Activated CD4-positive, alpha-beta T cell treated with anti-CD3 and anti-CD28 coated beads, Interleukin-2, Interleukin-4, amounts not matched to agents 100 ng/mL and 50 ng/mL, durations not matched to agents 16 hours and 8 hours (primary cell): ENCODE measurements at regions not wholly inside any gene's neighbourhood (a gene's known extent, or its start where the extent isn't known, plus 50 kb on each side); places are given as distances from the start of the nearest gene placed in this dataset.
A peak's percentile ranks its signal among the peaks of the same experiment; 100 is the strongest.
"Not testable (repeated sequence)": the region's sequence is repeated elsewhere in the genome, so short reads cannot be mapped to it uniquely, and the experiment has no call there.

ENCODE experiments used
- DNase-seq: peaks from one replicate; pipeline ENCODE4 v3.0.0-alpha.2; 2020; ENCODE audit warnings: low spot score

DNA sequence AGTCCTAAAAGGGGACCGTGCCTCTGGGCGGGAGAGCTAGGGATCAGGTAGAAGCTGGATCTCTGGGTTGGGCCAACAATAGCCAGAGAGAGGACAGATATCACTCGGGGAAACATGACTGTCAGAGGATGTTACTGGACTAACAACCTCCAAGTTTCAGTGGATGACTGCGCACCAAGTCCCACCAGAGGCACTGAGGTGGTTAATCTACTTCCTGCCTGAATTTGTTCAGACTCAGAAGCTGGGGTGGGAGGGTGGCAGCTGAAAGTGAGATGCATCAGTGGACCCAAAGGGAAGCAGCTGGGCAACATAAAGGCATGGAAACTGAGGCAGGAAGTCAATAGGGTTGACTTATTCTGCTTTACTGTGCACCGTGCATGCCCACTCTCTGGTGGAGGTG lies 130.1 kb upstream of the SLC44A1 start:
- no peak for DNase-seq

DNA sequence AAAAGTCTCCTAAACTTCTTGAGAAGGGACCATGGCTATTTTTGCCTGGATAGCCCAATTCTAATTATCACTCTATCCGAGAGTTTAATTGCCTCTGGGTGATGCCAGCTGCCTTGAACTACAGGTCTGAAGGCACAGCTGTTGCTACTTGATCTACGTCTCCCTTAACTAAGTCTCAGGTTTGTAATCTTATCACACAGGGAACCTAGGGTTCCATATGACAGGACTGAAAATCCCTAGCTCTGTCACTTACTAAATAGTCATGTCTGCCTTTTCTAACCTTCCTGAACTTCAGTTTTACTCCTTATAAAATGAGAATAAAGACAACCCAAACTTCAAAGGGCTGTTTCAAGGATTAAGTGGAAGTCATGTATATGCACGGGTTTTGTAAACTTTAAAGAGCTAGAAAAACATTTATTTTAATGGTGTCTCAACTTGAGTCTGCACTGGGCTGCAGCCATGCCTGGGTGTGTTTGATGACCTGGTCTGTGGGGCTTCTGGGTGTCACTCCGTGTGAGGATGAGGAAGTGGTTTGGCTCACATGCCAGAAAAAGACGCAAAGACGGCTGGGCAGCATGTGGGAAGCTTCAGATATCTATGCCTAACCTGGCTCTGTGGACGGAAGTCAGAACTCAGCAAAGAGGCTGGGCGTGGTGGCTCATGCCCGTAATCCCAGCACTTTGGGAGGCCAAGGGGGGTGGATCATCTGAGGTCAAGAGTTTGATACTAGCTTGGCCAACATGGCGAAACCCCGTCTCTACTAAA lies 129.3 kb upstream of the SLC44A1 start:
- DNase-seq: peak; percentile 1

DNA sequence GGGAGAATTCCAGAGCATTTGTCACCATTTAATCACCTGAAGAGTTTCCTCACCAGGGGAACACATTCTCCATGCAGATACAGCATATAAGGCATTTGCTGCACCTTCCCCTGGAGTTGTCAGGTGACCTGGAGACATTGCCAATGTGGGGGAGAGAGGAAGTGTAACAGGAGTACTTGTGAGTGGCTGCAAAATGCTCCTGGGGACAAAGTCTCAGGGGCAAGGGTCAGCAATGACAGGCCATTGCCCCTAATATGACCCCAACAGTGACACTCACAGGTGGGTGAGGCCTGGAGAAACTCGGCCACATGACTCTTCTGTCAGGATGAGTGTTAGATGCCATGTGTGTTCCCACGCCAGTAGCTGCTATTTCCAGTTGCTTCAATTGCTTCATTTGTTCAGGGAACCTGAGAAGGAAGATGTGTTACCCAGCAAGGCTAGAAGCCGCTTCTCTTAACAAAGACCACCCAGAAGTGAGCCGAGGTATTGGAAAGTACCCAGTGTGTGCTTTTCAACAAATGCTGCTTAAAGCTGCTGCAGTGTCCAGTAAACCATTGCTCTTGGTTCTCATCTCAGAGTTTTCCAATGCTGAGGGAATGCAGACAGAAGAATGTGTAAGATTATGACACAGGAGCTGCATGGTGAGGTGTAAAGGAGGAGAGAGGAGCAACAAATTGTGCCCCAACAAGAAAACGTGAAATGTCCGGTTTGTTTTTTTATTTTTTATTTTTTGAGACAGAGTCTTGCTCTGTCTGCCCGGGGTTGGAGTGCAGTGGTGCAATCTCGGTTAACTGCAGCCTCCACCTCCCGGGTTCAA lies 128.2 kb upstream of the SLC44A1 start:
- no peak for DNase-seq

DNA sequence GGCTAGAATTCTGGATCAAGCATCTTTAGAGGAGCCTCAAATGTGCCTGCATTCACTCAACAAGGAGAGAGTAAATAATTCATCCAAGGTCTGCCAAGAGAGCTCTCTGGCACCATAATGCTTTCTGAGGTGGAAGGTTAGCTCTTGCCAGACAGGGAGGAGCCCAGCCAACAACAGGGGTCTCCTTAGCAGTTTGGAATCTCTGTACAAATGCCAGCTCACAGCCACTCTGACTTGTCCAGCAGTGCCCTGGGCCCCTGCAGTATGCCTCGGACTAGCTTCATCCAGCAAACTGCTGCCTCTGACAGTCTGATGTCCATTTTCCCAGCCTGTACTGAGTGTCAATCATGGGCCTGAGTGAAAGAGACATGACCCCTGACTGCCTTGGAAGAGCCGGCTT lies 127.2 kb upstream of the SLC44A1 start:
- DNase-seq: no peak

DNA sequence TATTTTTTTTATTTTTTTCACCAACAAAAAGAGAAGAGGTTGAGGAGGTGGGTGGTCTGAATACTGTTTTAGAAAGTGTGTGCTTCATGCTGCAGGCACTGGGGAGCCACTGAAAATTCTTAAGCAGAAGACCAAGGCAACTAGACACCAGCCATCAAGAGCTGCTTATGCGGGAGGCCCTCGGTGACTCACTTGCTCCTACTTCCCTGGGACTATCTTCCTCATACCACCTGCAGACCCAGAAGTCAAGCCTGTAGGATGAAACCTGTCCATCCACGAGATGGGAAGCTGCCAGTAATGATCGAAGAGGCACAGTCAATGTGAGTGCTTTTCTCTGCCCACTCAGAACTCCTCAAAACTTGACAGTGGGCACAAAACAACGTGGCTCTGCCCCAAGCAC lies 125.8 kb upstream of the SLC44A1 start:
- no peak for DNase-seq

DNA sequence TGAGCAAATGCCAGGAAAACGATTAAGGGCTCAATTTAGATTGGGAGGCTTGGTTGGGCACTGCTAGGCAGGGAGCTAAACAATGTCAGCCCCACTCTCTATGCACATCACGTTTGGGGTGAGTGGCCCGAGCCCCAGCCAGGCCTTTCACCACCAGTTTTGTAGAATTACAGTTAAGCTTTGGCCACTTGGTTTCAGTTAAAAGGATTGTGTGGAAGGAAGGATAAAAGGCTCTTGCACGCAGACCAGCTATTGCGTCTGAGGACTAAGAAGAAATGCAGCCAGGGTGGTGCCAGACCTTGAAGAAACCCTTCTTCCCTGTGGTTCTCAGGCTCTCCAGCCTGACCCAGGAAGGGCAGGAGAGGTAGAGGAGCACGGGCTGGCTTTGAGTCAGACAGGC lies 125.3 kb upstream of the SLC44A1 start:
- no peak for DNase-seq

DNA sequence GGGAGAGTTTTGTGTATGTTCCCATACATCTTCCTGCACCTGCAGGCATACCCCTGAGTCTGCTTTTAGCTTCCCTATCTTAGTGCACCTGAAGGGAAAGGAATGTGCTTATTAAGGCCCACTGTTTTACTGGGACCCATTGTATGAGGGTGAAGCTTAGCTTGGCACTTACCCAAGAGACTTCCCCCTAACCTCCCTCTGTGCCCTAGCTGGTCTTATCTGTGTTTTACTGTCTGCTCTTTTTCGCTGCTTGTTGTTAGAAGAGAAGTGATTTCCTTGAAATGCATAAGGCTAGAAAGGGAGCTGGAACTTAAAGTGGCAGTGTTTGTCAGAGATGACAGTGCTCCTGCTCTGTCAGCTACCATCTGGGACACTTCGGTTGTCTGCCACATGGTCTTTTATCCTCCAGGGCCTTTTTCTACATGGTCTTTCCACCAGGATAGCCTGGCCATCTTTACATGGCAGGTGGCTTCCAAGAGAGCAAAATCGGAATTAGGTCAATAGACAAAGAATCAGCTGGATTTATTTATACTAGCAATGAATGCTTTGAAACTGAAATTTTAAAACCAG lies 122.5 kb upstream of the SLC44A1 start:
- no peak for DNase-seq

DNA sequence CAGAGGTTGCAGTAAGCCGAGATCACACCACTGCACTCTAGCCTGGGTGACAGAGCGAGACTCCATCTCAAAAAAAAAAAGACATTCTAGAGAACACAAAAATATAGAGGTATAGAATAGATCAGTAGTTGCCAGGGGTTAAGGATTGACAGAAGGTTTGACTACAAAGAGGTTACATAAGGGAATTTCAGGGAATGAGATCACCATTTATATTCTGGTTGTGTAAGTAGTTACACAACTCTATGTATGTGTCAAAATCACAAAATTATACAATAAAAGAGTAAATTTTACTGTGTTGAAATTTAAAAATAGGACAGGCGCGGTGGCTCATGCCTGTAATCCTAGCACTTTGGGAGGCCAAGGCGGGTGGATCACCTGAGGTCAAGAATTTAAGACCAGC lies 119.9 kb upstream of the SLC44A1 start:
- not testable (repeated sequence) for DNase-seq

DNA sequence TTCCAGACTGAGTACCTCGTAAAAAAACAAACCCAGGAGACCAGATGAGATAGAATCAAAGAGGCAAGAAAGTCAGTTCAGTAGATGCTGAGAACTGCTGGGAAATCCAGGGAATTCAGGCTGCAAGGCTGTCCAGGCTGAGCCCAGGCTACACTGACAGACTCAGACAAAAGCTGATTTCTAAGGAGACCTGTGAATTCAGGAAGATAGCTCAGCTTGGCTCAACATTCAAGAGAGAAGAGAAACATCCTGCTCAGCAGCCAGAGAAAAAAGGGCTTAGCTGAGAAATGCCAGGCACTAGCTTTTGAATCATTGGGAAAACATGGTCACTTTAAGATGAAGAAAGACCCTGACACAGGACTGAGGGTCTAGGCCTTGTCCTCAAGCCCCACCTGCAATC lies 118.2 kb upstream of the SLC44A1 start:
- DNase-seq: no peak

DNA sequence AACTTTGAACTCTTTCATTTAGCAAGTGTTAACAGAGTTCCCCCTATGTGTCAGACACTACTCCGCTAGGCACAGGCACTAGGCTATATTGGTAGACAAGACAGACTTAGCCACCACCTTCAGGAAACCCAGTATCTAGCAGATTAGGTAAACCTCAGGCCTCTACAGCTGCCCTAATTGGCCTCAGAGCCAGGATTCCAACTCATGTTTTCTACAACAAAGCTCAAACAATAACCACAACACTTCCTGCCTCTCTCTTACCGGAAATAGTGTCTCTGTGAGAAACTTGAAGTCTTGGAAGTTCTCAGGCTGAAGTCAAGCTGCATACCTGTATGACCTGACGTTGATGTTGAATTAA lies 116.6 kb upstream of the SLC44A1 start:
- peak; percentile 61 for DNase-seq

DNA sequence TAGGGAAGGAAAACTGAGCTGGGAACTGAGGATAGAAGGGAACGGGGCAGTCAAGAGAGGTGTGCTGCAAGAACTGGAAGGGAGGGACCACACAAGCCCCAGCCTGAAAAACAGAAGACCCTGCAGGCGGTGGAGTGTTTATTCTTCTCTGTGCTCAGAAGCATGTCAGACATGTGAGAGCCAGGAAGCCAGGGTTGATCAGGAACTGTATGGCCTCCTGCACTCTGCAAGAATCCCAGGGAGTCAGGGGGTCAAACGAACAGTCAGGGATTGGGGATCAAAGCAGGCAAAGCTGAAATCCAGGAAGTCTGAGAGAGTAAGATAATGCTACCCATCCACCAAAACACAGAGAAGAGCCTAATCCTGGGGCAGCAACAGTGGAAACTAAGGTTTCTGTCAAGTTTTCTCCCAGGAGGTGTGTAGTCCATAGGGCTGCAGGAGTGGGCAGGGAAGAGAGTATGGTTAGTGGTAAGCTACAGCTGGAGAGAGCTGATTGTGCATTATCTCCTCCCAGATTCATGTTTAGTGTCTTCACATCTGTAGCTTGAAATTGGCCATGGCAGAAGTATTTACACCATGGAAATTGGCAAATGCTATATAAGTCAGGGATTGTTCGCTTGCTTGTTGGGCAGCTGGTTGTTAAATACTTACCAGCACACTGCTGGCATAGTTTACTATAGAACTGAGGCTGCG lies 115.4 kb upstream of the SLC44A1 start:
- no peak for DNase-seq

DNA sequence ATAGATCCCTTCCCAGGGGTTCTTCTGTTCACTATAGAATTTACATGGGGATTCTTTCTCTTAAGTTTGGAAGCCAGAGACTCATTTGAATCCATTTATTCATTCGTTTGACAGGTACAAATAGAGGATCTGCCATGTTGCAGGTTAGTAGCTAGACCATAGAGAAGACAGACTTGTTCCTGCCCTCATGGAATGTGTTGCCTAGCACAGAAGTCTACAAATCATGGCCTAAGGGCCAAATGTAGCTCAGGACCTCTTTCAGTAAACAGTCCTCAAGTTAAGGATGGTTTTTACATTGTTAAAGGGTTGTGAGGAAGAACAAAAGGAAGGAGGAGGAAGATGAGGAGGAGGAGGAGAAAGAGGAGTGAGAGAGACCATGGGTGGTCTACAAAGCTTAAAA lies 114.7 kb upstream of the SLC44A1 start:
- no peak for DNase-seq

DNA sequence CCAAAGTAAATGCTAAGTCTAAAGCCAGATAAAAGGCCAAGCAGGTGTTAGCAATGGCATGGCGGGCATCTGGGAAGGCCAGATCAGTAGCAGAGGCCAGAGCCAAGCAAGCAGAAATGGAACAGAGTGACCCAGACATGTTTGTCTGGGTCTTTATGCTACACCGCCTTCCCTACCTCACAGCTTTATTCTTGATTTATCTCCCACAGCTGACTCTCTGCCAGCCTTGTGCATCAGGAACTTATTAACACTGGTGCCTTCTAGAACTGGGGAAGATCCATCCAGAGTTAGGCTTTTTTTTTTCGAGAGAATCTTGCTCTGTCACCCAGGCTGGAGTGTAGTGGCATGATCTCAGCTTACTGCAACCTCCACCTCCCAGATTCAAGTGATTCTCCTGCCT lies 112.5 kb upstream of the SLC44A1 start:
- no peak for DNase-seq

DNA sequence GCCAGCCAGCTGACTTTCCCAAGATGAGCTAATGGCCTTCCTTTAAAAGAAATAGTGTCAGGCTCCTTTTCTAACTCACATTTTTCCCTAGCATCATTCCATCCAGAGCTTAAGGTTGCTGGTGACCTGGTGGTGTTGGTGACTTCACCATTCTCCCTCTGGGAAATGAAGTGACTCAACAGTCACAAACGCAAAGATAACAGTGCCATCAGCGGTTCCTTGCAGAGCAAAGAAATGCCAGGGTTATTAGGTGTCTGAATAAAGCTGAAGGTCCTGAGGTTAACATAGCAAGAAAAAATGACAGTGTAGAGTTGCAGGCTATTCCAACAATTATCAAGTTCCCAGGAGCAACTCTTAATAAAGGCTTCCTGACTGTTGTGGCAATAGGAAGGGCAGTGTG lies 111.8 kb upstream of the SLC44A1 start:
- DNase-seq: no peak

DNA sequence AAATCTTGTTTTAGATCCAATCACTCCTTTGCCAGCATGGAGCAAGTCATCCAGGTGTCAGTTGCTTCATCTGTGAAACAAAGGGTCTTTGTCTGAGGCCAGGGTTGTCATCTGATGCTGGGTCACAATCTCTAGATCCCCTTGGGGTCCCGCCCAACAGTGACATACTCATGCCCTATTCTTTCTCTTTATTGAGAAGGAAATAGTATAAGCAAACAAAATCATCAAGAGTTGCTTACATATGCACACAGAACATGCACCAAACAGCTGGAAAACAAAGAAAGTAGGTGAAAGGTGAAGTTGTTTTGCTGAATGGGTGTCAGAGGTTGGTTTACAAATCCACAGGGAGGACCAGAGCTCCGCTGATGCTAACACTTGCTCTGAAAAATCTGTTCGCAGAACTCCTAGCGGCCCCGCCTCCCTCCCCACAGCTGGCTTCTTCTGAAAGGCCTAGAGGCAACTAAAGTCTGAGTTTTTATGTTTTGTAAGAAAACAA lies 106.1 kb upstream of the SLC44A1 start:
- no peak for DNase-seq

DNA sequence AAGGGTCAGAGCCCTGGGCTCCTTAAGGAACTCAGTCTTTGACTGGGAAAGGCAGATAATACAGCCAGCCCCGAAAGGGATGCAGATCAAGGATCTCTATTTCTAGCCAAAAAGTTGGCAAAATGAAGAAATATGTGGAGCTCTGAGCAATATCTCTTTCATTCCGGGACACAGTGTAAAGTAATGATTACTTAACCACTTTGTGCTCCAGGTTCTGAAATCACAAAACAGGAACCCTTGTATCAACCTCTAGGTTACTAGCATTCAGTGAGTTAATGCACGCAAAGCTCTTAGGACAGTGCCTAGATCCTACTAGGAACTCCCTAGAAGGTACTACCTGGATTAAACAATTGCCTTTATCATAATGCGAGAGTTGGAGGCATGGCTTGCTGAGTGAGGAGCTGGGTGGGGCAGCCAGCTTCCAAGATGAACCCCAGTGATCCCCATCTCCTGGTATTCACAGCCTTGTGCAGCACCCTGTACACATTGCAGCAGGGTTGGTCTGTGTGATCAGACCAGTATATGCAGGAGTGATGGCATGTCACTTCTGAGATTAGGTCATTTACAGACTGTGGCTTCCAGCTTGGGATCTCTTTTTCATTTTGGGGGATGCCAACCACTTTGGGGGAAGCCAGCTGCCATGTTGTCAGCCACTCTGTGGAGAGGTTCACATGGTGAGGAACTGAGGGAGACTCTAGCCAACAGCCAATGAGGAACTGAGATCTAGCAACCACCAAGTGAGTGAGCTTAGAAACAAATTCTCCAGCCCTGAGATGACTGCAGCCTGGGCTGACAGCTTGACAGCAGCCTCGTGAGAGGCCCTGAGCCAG lies 103.1 kb upstream of the SLC44A1 start:
- no peak for DNase-seq

DNA sequence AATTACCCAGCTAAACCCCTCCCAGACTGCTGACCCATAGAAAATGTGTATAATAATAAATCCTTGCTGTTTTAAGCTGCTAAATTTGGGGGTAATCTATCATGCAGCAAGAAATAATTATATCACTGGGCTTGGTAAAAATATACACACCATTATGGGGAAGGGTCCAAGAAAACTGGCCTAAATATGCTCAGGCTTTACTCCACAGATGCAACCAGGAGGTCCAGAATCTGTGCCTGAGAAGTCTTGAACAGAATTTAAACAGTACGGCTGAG lies 102.5 kb upstream of the SLC44A1 start:
- no peak for DNase-seq

DNA sequence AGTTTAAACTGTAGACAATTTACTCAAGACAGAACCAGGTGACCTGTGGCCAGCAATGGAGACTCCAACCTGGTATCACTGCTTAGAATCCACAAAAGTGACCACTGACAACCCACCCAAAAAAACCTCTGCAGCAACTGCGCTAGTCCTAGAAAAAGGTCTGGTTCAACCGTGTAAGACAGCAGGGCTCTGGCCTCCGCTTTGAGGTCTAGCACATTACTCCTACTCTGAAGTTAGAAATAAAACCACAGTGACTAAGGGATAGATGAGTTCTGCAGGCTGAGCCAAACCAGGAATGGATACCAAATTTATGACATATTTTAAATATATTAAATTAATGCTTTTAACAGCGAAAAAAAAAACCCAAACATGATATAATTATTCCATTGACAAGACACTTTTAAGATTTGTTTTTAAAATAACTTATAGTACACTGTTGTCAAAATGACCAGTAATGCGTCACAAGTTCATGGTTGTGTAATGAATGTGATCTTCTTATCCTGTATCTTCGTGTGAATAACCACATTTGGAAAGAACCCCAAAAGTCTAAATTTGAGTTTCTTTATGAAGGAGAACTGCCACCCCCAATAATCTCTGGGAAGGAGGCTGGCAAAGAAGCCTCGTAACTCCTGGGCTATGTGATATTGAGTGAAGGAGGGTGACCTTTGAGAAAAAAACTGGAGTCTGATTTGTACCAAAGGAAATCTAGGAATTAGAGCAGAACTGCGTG lies 101.9 kb upstream of the SLC44A1 start:
- DNase-seq: no peak

DNA sequence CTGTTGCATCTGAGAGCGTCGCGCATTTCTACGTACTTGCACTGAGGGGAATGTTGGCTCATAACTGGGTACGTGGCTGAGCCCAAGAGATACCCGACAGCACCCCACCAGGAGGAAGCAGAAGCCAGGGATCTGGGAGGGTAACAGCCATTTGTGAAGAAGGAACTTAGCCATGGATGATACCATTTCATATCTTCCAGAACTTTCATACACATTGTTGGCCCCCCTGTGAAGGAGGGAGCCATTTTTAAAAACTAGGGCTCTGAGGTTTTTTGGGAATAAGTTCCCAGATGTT lies 101.4 kb upstream of the SLC44A1 start:
- no peak for DNase-seq

DNA sequence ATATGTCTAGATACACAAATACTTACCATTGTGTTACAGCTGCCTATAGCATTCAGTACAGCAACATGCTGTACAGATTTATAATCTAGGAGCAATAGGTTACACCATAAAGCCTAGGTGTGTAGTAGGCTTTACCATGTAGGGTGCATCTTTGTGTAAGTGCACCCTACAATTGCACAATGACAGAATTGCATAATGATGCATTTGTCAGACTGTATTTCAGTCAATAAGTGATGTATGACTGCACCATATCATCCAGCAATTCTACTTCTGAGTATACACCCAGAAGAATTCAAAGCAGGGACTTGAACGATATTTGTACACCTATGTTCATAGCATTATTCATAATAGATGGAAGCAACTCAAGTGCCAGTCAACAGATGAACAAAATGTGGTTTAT lies 100.4 kb upstream of the SLC44A1 start:
- DNase-seq: no peak

DNA sequence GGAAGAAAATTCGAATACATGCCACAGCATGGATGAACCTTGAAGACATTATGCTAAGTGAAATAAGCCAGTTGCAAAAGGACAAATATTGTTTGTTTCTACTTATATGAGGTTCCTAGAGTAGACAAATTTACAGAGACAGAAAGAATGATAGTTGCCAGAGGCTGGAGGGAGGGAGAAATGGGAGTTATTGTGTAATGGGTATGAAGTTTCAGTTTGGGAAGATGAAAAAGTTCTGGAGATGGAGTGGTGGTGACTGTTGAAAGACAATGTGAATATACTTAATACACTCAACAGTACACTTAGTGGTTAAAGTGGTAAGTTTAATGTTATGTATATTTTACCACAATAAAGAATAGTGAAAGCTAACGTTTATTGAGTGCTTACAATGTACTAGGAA lies 99.6 kb upstream of the SLC44A1 start:
- DNase-seq: no peak

DNA sequence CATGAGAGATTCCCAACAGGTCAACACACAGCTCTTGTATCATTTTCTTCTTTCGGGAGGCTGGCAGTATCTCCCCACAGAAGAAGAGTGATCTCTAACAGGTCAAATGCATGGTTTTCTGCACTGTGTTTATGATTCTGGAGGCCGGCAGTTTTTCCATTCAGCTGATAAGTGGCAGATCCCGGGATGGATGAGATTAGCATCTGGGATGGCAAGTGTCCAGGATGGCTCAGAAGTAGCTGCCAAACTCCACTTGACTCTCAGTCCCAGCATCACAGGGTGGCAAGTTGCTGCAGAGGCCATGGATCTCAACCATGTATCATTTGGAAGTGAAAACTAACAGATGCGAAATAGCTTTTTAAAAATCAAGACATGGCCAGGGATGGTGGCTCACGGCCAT lies 97.8 kb upstream of the SLC44A1 start:
- DNase-seq: no peak
